Mesenteric fat pad (tissue), 1 donor: ENCODE measurements at regions not wholly inside any gene's neighbourhood (a gene's known extent, or its start where the extent isn't known, plus 50 kb on each side); places are given as distances from the start of the nearest gene placed in this dataset.
"Not testable (repeated sequence)": the region's sequence is repeated elsewhere in the genome, so short reads cannot be mapped to it uniquely, and the experiment has no call there.

ENCODE experiments used
- DNase-seq: peaks from one replicate; pipeline ENCODE4 v3.0.0-alpha.2; 2020; ENCODE audit warnings: low spot score
- donor health status: DM: yes; HTN: yes; CAD: no.

GRCh38 chr16:63655846-63656245 is 1466.0 kb downstream of the CDH11 start:
- no peak for DNase-seq

- no peak for DNase-seq
Measured at GRCh38 chr16:63653044-63653839, 1468.6 kb downstream of the CDH11 start.

GRCh38 chr16:63652091-63652490 is 1469.8 kb downstream of the CDH11 start:
- DNase-seq = no peak

GRCh38 chr16:63650550-63650949 is 1471.3 kb downstream of the CDH11 start:
- DNase-seq = no peak

- not testable (repeated sequence) for DNase-seq
Measured at GRCh38 chr16:63633706-63634445, 1488.0 kb downstream of the CDH11 start.

GRCh38 chr16:63629272-63629671 is 1492.6 kb downstream of the CDH11 start:
- no peak for DNase-seq

DNA sequence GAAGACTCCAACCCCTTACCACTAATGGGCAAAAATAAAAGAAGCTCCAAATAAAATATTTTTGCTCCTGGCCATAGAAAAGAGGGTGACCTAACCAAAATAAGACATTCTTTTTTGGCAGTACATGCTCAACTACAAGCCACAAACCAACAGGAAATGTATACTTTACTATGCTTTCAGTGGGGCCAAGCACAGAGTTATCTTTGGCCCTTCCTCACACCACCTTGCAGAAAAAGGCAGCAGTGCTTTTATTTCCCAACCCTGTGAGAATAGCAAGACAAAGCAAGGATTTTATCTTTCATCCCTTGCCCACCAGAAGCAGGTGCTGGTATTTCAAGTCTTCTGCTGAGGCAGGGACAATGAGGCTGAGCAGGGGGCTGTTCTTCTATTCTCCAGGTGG is 1493.1 kb downstream of the CDH11 start:
- no peak for DNase-seq

GRCh38 chr16:63625126-63625525 is 1496.7 kb downstream of the CDH11 start:
- DNase-seq = no peak

DNA sequence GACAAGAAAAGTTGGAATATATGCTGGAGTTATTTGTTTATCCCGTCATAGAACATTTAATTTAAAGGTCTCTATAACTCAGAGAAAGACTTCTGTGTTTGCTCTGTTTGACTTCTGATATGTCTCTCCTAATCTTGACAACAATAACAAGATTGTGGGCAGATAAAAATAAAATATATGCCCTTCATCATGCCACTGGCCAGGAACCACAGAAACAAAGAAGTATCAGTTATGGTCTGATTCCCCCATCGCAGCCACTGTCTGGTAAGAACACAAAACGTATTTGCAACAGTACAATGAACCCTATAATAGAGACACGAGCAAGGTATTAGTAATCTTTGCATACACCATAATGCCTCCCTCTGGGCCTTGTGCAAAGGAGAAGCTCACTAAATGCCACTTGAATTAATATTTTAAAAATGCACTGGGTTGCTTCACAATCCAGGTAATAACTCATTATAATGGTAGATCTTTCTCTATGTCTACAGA is 1498.3 kb downstream of the CDH11 start:
- no peak for DNase-seq

- no peak for DNase-seq
Measured at GRCh38 chr16:63618896-63619485, 1502.9 kb downstream of the CDH11 start.

DNA sequence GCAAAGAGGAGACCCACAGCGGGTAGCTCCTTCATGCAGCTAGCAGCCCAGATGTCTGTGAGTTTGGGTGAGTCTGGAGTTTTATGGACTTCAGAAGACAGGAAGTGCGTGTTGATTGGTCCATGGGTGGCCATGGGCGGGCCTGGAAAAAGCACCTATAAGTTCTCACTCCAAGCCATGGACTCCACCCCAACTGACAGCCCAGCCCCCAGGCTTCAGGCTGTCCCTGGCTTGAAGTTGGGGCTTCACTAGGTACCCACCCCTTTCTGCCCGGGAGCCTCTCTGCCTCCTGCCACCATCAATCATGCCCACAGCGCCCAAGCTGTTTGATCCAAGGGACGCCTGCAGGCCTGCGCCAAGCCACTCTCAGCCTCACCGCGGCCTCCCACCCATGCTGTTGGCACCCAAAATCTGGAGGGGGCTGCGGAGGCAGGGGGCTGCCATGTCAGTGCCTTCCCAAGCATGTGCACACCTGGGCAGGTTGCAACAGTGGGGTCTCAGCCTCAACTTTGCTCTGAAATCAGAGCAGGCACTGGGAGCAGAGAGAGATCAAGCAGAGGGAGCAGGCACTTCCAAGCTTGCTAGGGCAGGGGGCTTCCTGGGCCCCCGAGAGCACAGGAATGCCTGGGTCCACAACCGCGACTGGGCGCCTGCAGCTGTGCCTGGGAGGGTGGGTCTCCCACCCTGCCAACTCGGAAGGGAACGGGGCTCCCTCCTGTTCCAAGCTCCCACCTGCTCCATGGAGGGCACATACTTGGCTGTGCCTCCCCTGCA is 1503.7 kb downstream of the CDH11 start:
- no peak for DNase-seq

DNA sequence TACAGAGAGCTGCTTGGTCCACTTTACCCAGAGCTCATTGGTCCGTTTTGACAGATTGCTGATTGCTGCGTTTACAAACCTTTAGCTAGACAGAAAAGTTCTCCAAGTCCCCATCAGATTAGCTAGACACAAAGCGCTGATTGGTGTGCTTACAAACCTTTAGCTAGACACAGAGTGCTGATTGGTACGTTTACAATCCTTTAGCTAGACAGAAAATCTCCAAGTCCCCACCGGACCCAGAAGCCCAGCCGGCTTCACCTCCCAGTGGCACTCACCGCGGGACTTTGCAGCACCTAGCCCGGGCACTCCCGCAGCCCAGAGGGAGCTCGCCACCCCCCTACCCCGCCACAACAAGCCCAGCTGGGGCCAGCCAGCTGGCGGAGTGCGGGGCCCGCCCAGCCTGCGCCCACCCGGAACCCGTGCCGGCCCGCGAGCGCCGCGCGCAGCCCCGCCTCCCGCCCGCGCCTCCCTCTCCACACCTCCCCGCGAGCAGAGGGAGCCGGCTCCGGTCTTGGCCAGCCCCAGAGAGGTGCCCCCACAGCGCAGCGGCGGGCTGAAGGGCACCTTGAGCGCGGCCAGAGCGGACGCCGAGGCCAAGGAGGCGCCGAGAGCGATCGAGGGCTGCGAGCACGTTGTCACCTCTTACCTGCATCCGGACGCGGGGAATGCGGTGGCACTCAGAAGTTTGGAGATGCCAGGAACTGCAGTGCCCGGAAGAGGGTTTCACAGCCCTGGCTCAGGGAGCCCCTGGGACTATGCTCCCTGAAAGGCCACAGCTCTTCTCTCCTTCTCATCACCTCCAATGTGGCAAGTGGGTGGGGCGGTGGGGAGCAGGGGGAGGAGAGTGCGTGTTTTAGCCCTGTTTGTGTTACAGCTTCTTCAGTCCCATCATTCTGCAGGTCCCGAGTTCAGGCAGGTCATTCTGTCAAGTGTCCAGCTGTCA is 1504.5 kb downstream of the CDH11 start:
- no peak for DNase-seq

GRCh38 chr16:63614429-63614828 is 1507.4 kb downstream of the CDH11 start:
- no peak for DNase-seq

DNA sequence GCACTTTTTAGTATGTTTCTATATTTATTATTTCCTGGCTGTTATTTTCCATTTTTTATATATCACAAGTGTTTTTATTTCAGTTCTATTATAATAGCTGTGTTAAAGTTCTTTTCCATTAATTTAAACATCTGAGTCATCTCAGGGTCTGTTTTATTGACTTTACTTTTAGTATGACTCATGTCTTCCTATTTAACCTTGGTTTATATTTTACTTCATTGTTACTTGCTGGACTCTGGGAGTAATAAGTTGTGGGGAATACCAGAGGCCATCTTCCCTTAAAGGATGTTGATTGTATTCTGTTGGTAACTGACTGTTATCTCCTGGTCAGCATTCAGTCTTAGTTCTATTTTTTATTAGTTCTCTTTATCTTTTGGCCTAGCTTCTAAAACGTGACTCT is 1508.2 kb downstream of the CDH11 start:
- no peak for DNase-seq

GRCh38 chr16:63612462-63613227 is 1509.2 kb downstream of the CDH11 start:
- DNase-seq = no peak

DNA sequence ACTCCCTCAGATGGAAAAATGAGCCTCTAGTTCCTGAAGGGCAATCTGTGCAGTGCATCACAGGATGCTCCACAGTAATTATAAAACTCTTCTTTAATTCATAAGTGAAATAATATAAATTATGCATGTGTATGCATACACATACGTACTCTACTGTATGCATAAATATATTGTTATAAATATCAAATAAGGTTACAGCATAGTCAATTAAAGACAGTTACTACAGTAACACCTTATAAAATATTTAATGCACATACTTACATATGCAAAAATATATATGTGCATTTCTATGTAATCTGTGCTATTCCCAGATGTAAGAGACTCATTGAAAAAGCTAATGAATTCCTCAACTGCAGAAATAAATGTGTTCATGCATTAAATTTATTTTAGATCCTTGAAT is 1515.1 kb downstream of the CDH11 start:
- DNase-seq = no peak

DNA sequence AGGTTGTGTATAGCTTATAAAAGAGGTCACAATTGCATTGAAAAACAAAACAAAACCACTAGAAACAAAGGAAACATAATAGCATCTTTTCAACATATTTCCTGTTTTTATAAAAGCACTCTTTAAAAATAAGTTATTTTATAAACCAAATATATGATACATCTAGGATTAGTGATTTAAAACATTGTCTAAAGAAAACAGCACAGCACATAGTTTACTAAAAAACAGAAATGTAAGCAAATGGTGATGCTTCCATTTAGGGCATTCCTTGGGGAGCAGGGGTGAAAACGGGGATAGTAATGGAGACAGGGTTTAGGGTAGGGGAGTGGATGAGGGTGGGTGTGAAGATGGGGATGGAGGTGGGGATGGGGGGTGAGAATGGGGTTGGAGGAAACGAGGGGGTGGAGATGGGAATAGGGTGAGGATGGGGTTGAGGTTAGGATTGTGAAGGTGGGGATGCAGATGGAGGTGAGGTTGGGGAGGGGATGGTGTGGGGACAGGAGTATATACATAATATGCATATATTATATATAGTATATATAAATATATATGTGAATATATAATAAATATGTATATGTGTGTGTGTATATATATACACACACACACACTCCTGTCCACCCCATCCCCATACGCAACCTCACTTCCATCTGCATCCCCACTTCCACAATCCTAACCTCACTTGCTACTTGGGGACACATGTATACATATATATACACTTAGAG is 1519.5 kb downstream of the CDH11 start:
- no peak for DNase-seq

DNA sequence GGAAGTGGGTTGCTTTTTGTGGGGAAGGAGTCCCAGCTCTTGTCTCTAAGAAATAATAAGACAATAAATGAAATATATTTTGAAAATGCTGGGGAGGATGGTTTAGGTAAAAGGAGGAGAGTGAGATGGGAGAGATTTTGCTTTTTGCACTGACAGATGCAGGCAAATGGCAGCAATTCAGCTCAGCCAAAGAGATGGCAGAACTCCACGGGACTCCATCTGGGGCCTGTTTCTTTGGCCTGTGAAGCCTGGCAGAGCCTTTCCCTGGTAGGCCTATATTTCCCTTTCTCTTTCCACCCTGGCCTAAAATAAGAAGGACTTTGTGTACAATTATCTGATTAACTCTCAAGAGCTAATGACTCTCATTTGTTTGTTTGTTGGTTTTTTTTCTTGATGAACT is 1525.1 kb downstream of the CDH11 start:
- no peak for DNase-seq

GRCh38 chr16:63592852-63593251 is 1529.0 kb downstream of the CDH11 start:
- DNase-seq = no peak
